ENCODE measurements at regions not wholly inside any gene's neighbourhood (a gene's known extent, or its start where the extent isn't known, plus 50 kb on each side); places are given as distances from the start of the nearest gene placed in this dataset.

DNA sequence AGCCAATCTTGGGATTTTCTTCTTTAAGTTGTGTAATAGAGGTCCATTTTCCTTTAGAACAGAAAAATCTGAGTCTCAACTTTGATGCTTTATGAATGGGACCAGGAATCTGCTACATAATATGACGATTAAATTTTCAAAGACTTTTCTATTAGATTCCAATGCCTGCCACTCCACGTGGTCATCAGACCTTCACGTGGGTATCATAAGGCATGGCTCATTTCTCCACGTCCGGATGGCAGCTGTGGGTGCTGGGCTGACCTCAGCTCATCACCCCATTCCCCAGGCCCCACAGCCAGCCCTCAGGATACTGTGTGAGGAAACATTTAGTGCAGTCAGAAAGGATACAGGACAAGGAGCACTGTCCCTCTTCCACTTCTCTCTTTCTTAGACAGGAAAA, 159.7 kb downstream of the SEMA6D start:
- no peak for DNase-seq (ENCODE audit: low read depth)
- TF ChIP-seq, protein P1, sequence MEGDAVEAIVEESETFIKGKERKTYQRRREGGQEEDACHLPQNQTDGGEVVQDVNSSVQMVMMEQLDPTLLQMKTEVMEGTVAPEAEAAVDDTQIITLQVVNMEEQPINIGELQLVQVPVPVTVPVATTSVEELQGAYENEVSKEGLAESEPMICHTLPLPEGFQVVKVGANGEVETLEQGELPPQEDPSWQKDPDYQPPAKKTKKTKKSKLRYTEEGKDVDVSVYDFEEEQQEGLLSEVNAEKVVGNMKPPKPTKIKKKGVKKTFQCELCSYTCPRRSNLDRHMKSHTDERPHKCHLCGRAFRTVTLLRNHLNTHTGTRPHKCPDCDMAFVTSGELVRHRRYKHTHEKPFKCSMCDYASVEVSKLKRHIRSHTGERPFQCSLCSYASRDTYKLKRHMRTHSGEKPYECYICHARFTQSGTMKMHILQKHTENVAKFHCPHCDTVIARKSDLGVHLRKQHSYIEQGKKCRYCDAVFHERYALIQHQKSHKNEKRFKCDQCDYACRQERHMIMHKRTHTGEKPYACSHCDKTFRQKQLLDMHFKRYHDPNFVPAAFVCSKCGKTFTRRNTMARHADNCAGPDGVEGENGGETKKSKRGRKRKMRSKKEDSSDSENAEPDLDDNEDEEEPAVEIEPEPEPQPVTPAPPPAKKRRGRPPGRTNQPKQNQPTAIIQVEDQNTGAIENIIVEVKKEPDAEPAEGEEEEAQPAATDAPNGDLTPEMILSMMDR (IDR thresholded peaks at IDR 0.05; ENCODE audit: control insufficient read depth, extremely low read depth, insufficient read depth) = no peak
- H3K4me3 ChIP-seq (ENCODE audit: low read depth, low read length) = no peak overlapping the region

DNA sequence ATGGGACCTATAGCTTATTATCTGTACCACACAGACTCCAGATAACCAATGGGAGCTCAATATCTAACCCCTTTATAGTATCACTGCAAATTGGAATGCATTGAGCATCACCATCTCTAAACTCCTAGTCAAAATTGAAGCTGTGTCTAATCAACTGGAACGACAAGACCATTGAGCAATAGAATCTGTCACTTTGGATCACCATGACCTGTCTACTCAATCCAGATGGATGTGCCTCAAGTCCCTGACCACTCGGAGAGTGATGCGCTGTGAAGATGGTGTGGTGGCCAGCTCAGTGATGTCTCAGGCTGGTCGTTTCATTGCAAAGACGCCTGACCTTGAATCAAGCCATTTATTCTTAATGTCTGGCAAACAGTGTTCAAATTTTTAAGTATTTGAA, 160.5 kb downstream of the SEMA6D start:
- no peak overlapping the region for H3K4me3 ChIP-seq (ENCODE audit: low read depth, low read length)
- no peak for DNase-seq (ENCODE audit: low read depth)
- TF ChIP-seq, protein P1 (IDR thresholded peaks at IDR 0.05; ENCODE audit: control insufficient read depth, extremely low read depth, insufficient read depth) = no peak

DNA sequence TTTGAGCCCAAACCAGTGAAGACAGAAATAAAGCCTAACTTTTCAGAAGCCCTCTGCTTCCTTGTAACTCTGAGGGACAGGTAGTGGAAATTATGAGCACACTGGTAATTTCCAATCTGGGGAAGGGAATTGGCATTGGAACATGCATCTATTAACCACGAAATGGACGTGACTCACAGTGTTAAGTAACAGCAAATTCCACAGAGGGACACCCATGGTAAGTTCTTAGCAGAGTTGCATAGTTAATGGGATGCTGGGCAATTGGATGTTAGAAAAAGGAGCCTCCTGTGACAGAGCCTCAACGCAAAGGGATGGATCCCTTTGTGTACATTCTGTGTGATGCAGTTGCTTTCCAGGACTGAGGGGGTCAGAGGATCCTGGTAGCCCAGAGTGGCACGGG, 168.6 kb downstream of the SEMA6D start:
- H3K4me3 ChIP-seq (ENCODE audit: low read depth, low read length) = no peak overlapping the region
- TF ChIP-seq, protein P1 (IDR thresholded peaks at IDR 0.05; ENCODE audit: control insufficient read depth, extremely low read depth, insufficient read depth) = no peak
- no peak for DNase-seq (ENCODE audit: low read depth)

DNA sequence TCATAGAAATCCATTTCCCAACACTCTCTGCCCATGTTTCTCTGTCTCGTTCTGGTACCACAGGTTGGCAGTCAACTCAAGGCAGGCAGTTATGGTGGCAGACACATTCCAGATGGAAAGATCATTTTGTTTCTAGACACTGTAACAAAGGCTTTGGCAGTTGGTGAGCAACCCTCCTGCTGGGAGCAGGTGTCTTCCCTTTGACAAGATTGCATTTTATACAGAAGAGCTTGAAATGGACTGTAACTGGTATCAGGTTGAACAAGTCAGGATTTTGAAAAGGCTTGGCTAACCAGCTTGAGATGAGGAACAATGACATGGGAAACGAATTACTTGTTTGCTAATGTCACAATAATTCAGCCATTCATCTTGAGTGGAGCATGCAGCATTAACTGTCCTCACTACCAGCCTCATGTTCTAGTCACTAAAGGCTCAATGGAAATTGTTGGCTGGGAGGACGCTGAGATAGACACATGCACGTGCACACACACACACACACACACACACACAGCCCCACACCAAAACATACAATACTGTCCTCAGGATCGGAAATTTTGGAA, 170.0 kb downstream of the SEMA6D start:
- no peak overlapping the region for H3K4me3 ChIP-seq (ENCODE audit: low read depth, low read length)
- TF ChIP-seq, protein P1 (IDR thresholded peaks at IDR 0.05; ENCODE audit: control insufficient read depth, extremely low read depth, insufficient read depth) = no peak
- DNase-seq (ENCODE audit: low read depth) = no peak

DNA sequence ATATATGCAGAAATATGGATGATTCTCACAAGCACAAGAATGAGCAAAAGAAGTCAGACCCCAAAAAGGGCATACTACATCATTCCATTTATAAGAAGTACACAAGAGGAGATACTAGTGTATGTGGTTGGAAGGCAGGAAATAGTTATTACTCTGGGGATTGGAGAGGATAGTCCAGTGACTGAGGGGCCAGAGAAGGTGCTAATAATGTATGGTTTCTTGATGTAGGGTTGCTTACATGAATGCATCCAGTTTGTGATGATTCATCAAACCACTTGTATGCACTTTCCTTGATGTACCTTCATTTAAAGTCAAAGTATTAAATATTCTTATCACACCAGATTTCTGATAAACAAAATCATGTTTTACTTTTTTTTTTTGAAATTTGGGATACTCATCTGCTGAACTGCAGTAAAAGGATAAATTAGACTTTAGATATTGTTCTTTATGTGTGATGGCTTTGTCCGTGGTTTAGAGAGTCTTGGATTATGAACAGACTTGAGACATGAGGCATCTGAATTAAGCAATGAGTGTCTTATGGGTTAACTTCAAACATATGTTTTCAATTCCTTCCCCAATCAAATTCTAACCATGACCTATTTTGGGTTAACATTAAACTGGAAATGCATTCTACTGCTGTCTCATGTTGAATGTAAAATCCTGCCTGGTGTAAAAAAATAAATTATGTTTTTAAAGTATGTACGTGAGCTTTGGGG, 171.2 kb downstream of the SEMA6D start:
- H3K4me3 ChIP-seq (ENCODE audit: low read depth, low read length) = no peak overlapping the region
- TF ChIP-seq, protein P1 (IDR thresholded peaks at IDR 0.05; ENCODE audit: control insufficient read depth, extremely low read depth, insufficient read depth) = no peak
- no peak for DNase-seq (ENCODE audit: low read depth)

DNA sequence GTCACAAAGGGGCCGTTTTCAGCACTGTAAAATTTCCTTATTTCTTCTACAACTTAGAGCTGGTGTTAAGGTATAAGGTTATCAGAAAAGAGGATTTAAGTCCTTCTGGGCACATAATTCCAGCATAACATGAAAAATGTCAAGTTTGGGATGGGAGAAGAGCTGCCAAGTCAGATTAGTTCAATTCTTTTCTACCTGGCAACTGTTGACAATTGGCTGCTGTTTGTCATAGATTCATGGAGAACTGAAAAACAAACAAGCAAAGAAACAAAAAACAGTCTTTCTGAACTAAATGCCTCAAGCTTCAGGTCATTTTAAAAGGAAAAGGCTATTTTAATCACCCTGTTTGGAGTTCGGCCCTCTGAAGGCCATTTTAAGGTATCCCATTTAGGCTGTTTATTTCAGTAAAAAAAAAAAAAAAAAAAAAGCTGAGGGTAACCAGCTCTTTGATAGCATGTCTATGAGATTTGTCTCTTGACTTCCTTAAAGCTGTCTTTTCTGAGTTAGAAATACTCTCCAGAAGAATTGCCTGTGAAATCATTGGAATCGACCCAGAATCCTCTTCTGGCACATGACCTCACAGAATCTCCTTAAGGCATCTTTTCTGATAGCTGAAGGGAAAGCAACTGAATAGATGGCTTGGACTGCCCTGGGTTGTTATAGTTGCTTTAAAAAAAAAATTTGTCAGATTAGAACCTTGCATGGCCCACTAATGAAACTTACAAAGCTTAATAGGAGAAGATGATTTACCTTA, 173.3 kb downstream of the SEMA6D start:
- TF ChIP-seq, protein P1 (IDR thresholded peaks at IDR 0.05; ENCODE audit: control insufficient read depth, extremely low read depth, insufficient read depth) = no peak
- H3K4me3 ChIP-seq (ENCODE audit: low read depth, low read length) = no peak overlapping the region
- DNase-seq (ENCODE audit: low read depth) = no peak
